ENCODE measurements at regions not wholly inside any gene's neighbourhood (a gene's known extent, or its start where the extent isn't known, plus 50 kb on each side); places are given as distances from the start of the nearest gene placed in this dataset.

DNA sequence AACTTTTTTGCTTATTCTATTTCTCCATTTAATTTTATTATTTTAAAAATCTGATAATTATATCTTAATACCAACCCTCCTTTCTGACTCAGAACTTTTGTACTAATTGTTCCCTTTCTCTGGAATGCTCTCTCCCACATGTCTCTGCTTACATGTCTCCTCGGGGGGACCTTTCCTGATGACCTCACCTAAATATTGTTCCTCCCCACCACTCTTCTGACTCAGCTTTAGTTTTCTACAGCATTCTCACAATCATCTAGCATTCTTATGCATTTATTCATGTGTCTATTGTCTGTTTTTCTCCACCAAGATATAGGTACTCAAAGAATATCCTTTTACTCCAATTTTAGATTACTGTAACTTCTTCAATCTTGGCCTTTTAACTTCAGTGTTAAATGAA is 128.7 kb downstream of the MSL3 start:
- H3K9ac ChIP-seq (replicated peaks; ENCODE audit: extremely low read depth, insufficient read depth, low read length), result no peak overlapping the region
- no peaks in the 10 kb centered on the region for H4K20me1 ChIP-seq (replicated peaks; ENCODE audit: control insufficient read depth, extremely low read depth, insufficient read depth, low read length)
- H3K36me3 ChIP-seq (ENCODE audit: control insufficient read depth in 2 of 2, extremely low read depth in 1 of 2, insufficient read depth in 2 of 2, low read length in 2 of 2), result no peaks in the 10 kb centered on the region
- no peaks in the 10 kb centered on the region for H3K9me3 ChIP-seq (replicated peaks; ENCODE audit: control insufficient read depth, insufficient read depth, low read length)
- H3K79me2 ChIP-seq (ENCODE audit: control insufficient read depth, insufficient read depth, low read length), result no peaks in the 10 kb centered on the region
- BruUV-seq (replicated peaks), result no TSS peak
- DNase-seq (ENCODE audit: low read depth, low spot score) (peak; percentile 36), FAIRE-seq (no peak)
- H3K9me1 ChIP-seq (replicated peaks; ENCODE audit: control insufficient read depth, extremely low read depth, insufficient read depth, low read length), result no peaks in the 10 kb centered on the region
- dilution Hi-C loops (cut with MboI; ENCODE audit: extremely low pct_ligation_motif_present, low sequenced_read_pairs) (no loop called here), intact Hi-C loops (cut with micrococcal nuclease) (no loop called here)
- ChIA-PET CTCF (interaction anchor here (1.1 to 1.5 kb wide), 2 partner anchors 11 to 100 kb away, joined by 3 to 6 read pairs; no protein-coding TSS in a partner anchor), POLR2A (no interaction called here)
- H3K4me2 ChIP-seq (ENCODE audit: insufficient read depth, low read length), result no peak overlapping the region
- H3K27ac ChIP-seq (ENCODE audit: insufficient read depth, low read depth, low read length), result peak overlapping the region; percentile 68
- no peak overlapping the region for H2AFZ ChIP-seq (ENCODE audit: low read depth, low read length)
- no peak overlapping the region for H3K4me3 ChIP-seq (replicated peaks in 1 of 3; ENCODE audit: insufficient read depth in 1 of 3, low read depth in 1 of 3, low read length in 3 of 3)
- no peaks in the 10 kb centered on the region for H3K27me3 ChIP-seq (ENCODE audit: control insufficient read depth in 2 of 2, insufficient read depth in 2 of 2, low read length in 2 of 2)
- H3K4me1 ChIP-seq (ENCODE audit: control insufficient read depth, extremely low read depth, insufficient read depth, low read length), result peaks cover 10% of the 10 kb centered on the region
- peak; percentile 32 for TF ChIP-seq JUN (IDR thresholded peaks at IDR 0.05; ENCODE audit: borderline replicate concordance, insufficient read depth, insufficient read length, low read depth)
- peak; percentile 65 for TF ChIP-seq FOS (IDR thresholded peaks at IDR 0.05; ENCODE audit: borderline replicate concordance, insufficient read depth, low read length)
- no peak for TF ChIP-seq MAX (IDR thresholded peaks at IDR 0.05; ENCODE audit: insufficient read depth, insufficient read length)
- TF ChIP-seq, protein P1, sequence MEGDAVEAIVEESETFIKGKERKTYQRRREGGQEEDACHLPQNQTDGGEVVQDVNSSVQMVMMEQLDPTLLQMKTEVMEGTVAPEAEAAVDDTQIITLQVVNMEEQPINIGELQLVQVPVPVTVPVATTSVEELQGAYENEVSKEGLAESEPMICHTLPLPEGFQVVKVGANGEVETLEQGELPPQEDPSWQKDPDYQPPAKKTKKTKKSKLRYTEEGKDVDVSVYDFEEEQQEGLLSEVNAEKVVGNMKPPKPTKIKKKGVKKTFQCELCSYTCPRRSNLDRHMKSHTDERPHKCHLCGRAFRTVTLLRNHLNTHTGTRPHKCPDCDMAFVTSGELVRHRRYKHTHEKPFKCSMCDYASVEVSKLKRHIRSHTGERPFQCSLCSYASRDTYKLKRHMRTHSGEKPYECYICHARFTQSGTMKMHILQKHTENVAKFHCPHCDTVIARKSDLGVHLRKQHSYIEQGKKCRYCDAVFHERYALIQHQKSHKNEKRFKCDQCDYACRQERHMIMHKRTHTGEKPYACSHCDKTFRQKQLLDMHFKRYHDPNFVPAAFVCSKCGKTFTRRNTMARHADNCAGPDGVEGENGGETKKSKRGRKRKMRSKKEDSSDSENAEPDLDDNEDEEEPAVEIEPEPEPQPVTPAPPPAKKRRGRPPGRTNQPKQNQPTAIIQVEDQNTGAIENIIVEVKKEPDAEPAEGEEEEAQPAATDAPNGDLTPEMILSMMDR (IDR thresholded peaks at IDR 0.05; ENCODE audit: extremely low read depth in 1 of 2, insufficient read depth in 1 of 2, low read depth in 1 of 2, low read length in 2 of 2), result no peak

DNA sequence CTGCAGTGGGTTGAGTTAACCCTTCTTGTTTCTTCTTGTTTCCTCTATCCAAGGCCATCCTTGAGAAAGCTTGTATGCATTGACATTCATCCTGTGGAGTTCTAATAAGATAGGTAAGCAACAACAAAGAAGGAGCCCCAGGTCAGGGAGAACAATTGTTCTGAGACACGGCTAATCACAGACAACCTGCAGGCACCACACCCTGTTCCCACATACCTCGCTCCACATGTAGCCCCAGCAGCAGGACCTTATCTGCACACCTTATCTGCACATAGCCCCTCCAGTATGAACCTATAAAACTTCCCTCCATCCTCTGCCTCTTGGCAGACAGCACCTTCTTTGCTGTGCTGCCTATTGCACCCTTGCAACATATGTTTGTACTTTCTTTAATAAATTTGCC is 129.1 kb downstream of the MSL3 start:
- TF ChIP-seq MAX (IDR thresholded peaks at IDR 0.05; ENCODE audit: insufficient read depth, insufficient read length), result no peak
- TF ChIP-seq POLR2A (IDR thresholded peaks at IDR 0.05; ENCODE audit: low read depth, low read length), result no peak
- no peak for TF ChIP-seq EZH2 (IDR thresholded peaks at IDR 0.05; ENCODE audit: borderline replicate concordance, low read depth, low read length, severe bottlenecking)
- no peak for TF ChIP-seq JUN (IDR thresholded peaks at IDR 0.05; ENCODE audit: borderline replicate concordance, insufficient read depth, insufficient read length, low read depth)
- no peak for TF ChIP-seq FOS (IDR thresholded peaks at IDR 0.05; ENCODE audit: borderline replicate concordance, insufficient read depth, low read length)
- no peak for TF ChIP-seq GATA2 (IDR thresholded peaks at IDR 0.05; ENCODE audit: insufficient read depth, insufficient read length, low read depth, low read length)
- no peak for TF ChIP-seq POLR2AphosphoS5 (IDR thresholded peaks at IDR 0.05; ENCODE audit: insufficient read depth, low read depth, low read length)
- no peak for TF ChIP-seq MYC (IDR thresholded peaks at IDR 0.05; ENCODE audit: low read depth, low read length)
- TF ChIP-seq, protein P1 (IDR thresholded peaks at IDR 0.05; ENCODE audit: extremely low read depth in 1 of 2, insufficient read depth in 1 of 2, low read depth in 1 of 2, low read length in 2 of 2), result no peak
- Histone ChIP-seq H3K36me3 (ENCODE audit: control insufficient read depth in 2 of 2, extremely low read depth in 1 of 2, insufficient read depth in 2 of 2, low read length in 2 of 2) (no peaks in the 10 kb centered on the region), H3K9me3 (replicated peaks; ENCODE audit: control insufficient read depth, insufficient read depth, low read length) (no peaks in the 10 kb centered on the region), H3K4me3 (replicated peaks in 1 of 3; ENCODE audit: insufficient read depth in 1 of 3, low read depth in 1 of 3, low read length in 3 of 3) (no peak overlapping the region), H3K9me1 (replicated peaks; ENCODE audit: control insufficient read depth, extremely low read depth, insufficient read depth, low read length) (no peaks in the 10 kb centered on the region), H3K27me3 (ENCODE audit: control insufficient read depth in 2 of 2, insufficient read depth in 2 of 2, low read length in 2 of 2) (no peaks in the 10 kb centered on the region), H2AFZ (ENCODE audit: low read depth, low read length) (no peak overlapping the region), H4K20me1 (replicated peaks; ENCODE audit: control insufficient read depth, extremely low read depth, insufficient read depth, low read length) (no peaks in the 10 kb centered on the region), H3K27ac (ENCODE audit: insufficient read depth, low read depth, low read length) (peak overlapping the region; percentile 68), H3K4me2 (ENCODE audit: insufficient read depth, low read length) (no peak overlapping the region), H3K4me1 (ENCODE audit: control insufficient read depth, extremely low read depth, insufficient read depth, low read length) (peaks cover 10% of the 10 kb centered on the region), H3K79me2 (ENCODE audit: control insufficient read depth, insufficient read depth, low read length) (no peaks in the 10 kb centered on the region), H3K9ac (replicated peaks; ENCODE audit: extremely low read depth, insufficient read depth, low read length) (no peak overlapping the region)
- dilution Hi-C loops (cut with MboI; ENCODE audit: extremely low pct_ligation_motif_present, low sequenced_read_pairs) (no loop called here), intact Hi-C loops (cut with micrococcal nuclease) (no loop called here)
- FAIRE-seq, result no peak
- TSS peak; percentile 24 for BruUV-seq (replicated peaks)
- CTCF ChIA-PET, result interaction anchor here (1.1 to 1.5 kb wide), 2 partner anchors 10 to 100 kb away, joined by 3 to 6 read pairs; no protein-coding TSS in a partner anchor
- POLR2A ChIA-PET, result no interaction called here
- no peak for DNase-seq (ENCODE audit: low read depth, low spot score)
